CD4-positive, alpha-beta T cell treated with Interferon alpha-2 for 1 hour (primary cell): ENCODE measurements at regions not wholly inside any gene's neighbourhood (a gene's known extent, or its start where the extent isn't known, plus 50 kb on each side); places are given as distances from the start of the nearest gene placed in this dataset.

ENCODE experiments used
- DNase-seq, 2 donors: peaks; one replicate each; pipeline ENCODE4 v3.0.0-alpha.2; 2020 to 2022

DNA sequence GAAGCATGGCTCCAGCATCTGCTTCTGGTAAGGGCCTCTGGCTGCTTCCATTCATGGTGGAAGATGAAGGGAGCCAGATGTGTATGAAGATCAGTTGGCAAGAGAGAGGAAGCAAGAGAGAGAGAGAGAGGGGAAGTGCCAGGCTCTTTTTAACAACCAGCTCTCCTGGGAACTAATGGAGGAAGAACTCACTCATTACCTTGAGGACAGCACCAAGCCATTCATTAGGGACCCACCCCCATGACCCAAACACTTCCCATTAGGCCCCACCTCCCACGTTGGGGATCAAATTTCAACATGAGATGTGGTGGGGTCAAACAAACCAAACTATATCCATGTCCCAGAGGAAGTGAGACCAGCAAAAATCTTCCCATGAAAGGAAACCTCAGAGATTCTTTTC is 124.8 kb upstream of the SIX2 start:
- DNase-seq, result no peak

DNA sequence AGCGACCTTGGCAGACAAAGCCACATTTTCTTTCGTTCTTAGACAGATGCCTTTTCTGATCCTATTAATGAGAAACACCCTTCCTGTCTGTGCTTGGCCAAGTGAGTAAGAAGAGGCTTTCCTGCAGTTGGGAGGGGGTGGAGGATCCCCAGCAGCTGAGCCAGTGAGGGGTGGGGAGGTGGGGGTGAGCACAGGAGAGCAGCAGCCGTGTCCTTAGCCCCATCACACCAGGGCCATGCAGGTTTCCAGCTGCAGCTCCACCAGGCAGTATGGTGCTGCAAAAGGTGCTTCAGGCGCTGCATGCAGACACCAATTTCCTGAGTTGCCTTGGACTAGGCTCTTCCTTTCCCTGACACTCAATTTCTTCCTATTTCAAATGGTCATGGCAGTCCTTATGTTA is 123.3 kb upstream of the SIX2 start:
- no peak for DNase-seq

DNA sequence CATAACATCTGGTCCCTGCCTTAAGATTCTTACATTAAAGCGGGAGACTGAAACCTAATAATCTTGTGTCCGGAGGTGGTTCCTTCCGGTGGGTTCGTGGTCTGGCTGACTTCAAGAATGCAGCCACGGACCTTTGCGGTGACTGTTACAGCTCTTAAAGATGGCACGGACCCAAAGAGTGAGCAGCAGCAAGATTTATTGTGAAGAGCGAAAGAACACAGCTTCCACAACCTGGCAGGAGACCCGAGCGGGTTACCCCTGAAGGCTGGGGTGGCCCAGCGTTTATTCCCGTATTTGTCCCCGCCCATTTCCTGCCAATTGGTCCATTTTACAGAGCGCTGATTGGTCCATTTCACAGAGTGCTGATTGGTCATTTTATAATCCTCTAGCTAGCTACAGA is 122.3 kb upstream of the SIX2 start:
- no peak for DNase-seq

DNA sequence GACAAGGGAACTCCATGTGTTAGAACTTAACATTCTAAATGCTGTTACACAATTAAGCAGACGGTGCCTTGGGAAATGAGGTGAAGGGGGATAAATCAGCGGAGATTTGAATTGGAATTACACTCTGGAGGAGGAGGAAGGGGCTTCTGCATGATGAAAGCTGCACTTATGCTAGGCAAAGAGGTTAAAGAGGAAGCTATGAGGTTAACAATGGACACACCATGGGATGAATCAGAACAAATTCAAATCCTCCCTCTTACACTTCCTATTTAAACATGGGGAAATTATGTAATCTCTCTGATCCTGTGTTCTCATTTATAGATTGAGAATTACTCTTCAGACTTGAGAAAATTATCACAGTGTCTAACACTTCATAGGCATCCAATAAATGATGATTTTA is 121.5 kb upstream of the SIX2 start:
- DNase-seq, result no peak

DNA sequence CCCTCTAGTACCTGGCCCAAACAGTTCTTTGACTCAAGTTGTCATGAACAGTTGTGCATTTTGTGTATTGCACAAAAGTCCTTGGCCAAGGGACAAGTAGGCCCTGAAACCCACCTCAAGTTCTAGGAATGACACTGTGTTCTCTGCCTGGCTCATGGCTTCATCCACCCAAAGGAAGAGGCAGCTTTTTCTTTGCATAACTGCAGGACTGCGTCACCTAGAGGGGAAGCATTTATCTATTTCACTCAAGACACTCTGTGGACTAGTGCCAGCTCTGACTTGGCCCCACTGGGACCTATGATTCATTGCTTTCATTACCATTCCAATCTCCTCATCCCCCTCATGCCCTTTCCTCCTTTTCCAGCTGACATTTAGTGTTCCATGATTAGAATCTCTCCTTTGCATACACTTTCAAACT is 119.3 kb upstream of the SIX2 start:
- no peak for DNase-seq

DNA sequence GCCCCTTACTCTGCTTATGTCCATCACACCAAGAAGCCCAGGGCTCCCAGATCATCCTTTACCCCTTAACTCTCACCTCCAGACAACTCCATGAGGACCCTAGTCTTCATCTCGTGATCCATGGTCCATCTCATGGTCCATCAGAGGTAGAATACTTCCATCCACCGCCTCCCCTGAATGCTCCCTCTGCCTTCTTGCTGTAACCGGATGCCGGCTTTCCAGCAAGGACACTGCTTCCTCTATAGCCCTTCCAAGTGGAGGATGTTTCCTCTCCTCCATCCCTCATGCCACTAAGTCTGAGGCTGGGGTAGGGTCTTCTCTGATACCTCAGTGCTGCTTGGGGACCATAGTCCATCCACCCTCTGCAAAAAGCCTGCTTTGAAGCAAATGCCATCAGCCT is 118.6 kb upstream of the SIX2 start:
- no peak for DNase-seq

DNA sequence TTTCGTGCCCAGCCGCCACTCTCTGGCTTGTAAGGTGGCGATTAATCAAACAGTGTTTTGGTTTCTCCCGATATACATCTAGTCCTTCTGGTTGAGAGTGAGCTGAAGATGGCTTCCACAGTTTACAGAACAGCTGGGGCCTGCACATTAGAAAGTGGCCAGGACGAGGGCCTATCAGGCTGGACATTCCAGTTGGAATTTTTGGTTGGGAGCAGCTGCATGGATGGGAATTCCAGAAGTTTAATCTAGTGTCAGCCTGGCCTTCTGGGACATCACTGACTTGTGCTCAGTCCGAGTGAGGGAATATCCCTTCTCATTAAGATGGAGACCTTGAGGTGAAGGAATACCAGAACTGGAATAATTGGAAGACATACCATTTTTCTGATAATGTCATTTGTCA is 118.1 kb upstream of the SIX2 start:
- no peak for DNase-seq

DNA sequence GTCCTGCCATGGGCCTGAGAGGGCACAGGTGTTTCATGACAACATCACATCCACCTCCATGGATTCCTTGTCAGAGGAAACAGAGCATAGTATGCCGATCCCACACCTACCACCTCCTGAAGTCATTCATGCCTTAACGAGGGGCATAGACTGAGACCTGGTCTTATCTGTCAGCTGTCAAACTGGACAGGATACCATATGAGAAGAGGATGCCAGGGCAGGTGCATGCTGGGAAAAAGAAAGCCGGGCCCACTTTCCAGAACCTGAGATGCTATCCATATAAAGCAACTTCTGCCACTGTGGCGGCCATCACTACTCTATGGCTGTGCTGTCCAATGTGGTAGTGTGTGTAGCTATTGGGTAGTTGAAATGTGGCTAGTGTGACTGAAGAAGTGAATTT is 116.0 kb upstream of the SIX2 start:
- DNase-seq, result no peak

DNA sequence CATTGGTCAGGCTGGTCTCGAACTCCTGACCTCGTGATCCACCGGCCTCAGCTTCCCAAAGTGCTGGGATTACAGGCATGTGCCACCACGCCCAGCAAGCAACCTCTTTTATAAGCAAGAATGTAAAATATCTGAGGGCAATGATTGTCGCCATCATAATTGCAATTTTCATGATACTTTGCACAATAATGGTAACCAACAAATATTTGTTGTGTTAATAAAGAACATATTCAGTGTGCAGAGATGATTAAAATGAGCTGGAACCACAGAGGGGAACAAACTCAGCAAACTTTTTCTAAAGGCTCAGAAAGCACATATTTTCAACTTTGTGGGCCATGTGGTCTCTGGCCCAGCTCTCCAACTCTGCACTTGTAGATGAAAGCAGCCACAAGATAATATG is 115.2 kb upstream of the SIX2 start:
- no peak for DNase-seq

DNA sequence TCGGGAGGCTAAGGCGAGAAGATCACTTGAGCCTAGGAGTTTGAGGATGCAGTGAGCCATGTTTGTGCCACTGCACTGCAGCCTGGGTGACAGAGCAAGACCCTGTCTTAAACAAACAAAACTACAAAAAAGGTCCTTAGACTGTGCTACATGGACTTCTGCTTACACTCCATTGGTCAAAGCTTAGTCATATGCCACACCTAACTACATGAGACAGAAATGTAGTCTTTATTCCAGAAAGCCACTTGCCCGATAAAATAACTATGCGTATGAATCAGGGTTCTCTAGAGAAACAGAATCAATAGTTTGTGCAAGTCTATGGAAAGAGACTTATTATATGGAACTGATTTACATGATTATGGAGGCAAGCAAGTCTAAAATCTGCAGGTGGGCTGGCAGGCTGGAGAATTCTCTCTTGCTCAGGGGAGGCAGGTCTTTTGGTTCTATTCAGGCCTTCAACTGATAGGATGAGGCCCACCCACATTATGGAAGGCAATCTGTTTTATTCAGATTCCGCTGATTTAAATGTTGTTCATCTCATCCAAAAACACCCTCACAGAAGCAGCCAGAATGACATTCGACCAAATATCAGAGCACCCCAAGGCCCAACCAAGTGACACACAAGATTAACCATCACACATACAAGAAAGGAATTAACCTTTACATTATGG is 114.4 kb upstream of the SIX2 start:
- DNase-seq, result no peak

DNA sequence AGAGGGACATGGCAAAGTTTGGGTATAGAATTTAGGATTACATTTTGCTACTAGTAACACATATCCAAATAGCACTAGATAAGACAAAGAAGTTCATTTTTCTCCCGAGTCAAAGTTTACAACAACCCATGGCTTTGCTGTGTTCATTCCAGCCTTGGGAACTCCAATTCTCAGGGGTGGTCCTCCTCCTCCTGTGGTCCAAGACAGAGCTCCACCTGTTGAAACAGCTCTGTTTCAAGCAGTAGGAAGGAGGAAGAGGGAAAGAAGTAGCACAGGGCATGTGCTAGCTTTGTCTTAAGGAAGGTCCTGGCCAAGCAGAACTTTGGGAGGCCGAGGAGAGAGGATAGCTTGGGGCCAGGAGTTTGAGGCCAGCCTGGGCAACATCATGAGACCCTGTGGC is 113.8 kb upstream of the SIX2 start:
- no peak for DNase-seq

DNA sequence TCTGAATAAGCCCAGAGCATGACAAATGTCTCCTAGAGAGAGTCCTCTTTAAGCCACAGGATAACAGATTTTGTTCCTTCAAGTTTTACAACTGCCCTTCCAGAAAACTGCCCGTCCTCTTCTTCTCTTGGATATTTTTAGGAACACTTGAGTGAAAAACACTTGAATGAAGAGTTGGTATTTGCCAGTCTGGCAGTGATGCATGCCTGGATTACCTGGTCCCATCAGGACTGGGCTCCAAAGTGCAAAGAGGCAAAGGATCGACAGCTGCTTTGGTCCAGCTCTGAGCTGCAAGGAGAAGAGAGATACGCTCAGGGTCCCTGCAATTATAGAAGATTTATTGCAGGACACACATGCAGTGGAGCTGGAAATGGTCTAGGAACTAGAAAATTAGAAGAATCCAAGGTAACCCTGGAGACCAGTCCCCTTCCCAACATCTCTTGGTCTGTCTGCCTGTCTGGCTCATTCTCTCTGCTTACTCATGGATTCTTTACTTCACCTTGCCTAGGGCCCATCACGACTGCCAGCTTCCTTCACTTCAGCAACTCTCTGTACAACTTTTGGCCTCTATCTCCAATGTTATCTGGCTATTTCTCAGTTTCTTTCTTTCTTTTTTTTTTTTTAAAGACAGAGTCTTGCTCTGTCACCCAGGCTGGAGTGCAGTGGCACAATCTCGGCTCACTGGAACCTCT is 112.1 kb upstream of the SIX2 start:
- DNase-seq, result no peak

DNA sequence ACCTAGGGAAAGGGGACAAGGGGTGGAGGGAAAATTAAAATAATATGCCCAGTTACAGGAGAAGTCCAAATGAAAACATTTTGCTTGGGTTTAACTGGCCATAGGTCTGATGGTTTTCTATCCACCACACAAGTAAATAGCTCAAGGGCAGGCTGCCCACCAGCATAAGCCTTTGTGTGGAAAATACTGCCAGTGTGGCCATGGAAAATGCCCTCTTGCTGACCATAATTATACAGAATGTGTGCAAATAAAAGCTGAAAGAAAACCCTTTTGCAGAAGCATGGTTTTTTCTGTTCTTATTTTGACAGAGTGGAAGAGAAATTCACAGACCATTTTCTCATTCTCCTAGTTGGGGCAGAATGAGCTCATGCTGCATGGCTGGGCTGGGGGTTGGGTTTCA is 111.3 kb upstream of the SIX2 start:
- no peak for DNase-seq

DNA sequence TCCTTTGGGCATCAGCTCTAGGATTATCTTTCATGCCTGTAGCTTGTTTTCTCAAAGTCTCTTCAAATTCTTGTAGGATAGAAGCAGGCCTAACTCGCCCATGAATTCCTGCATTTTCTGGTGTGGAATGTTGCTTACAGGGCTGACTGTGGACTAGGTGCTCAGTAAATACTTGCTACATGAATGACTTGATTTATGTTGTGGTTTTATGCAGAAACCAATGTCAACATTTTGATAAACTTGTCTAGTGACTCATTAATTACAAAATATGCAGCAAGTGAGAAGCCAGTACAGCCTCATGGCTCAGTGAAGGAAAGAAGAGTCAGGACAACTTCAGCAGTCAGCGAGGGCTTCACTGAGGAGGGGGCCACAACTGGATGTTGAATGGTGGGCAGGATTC is 110.6 kb upstream of the SIX2 start:
- no peak for DNase-seq

DNA sequence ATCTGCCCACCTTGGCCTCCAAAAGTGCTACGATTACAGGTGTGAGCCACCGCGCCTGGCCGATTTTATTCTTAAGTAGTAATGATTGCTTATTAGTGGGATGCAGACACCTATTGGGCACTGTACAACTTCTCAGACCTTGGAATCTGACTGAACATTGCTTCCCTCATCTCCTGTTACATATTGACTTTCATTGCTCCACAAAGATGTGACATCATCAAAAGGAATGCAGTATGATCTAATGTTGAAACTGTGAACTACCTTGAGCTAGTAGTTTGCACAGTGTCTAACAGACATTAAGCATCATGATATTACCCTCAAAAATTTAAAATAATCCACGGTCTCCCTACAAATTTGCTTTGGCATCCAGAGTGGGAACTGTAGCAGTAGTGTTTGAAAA is 109.8 kb upstream of the SIX2 start:
- no peak for DNase-seq

DNA sequence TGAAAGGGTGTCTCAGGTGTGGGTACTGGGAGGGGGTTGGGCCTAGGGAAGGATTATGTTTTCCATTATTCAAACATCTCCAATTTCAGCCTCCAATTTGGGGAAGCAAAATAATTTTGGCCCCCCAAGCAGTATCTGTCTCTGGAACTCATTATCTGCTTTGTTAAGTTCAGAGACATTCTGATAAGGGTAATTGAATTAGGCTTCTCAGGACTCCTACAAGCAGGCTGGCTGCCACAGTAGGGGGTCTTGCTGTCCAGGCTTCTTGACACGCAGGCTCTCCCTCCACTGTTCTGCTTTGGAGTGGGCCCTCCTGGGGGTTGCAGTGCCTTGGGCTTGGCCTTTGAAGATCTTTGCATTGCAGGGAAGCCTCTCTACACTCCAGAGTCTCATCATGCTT is 108.1 kb upstream of the SIX2 start:
- no peak for DNase-seq

DNA sequence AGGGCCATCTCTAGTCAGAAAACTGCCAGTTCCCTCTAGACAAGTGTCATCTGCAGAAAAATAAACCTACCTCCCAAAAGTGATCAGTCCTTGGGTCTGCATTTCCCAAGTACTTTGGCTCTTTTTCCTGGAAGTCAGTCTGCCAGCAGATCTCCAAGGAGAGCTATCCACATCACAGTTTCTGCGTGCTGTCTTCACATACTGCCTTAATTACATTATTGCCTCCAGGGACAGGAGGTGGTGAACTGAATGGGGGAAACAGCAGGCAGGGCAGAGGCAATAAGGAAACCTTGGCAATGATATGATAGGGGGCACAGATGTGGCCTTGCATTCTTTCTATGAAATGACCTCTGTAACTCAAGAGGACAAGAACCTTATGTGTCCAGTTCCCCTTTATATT is 105.9 kb upstream of the SIX2 start:
- no peak for DNase-seq

DNA sequence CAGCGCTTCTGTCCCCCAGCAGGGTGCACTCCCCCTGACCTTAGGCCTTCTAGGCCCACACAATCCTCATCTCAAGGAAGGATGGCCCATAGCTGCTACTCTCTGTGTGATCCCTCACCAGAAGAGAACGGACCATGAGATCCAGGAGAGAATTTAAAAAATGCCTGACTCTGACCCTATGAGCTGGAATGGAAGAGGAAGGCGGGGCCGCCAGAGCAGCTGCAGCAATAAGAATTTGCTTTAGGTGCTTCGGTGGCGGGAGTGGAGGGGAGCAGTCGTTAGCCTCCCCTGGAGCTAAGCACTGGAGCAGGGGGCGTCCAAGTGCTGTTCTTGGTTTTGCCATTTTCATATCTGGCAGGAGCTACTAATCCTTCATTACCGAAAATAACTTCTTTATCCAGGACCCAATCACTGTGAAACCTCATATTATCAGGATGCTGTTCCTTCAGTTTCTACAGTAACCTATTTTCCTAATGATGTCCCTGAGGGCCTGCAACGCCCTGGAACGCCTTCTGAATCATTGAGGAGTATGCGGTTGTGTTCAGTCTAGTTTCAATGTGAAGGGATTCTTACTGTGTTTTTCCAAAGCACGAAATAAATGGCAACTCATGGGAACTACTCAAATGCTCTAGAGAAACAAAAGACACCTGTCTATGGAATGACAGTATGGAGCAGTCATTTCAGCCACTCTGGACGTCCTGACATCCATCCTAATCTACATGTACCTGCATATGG is 105.1 kb upstream of the SIX2 start:
- DNase-seq, result no peak

DNA sequence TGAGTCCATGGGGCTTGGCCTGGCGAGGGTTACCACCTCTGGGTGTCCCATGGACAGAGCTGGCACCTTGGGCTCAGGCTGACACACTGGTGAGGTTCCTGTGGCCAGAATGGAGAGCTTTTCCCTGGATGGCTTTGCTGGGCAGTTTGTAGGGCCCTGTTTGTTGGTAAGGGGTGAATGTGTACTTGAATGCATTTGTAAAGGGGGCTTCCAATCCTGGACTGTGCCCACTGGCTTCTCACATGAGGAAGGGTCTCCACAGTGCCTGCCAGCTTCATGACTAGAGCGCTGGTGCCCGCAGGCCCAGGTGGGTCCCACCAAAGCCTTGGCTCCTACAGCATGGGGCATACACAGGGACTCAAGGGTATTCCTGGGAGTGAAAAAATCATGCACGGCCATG is 103.5 kb upstream of the SIX2 start:
- no peak for DNase-seq

DNA sequence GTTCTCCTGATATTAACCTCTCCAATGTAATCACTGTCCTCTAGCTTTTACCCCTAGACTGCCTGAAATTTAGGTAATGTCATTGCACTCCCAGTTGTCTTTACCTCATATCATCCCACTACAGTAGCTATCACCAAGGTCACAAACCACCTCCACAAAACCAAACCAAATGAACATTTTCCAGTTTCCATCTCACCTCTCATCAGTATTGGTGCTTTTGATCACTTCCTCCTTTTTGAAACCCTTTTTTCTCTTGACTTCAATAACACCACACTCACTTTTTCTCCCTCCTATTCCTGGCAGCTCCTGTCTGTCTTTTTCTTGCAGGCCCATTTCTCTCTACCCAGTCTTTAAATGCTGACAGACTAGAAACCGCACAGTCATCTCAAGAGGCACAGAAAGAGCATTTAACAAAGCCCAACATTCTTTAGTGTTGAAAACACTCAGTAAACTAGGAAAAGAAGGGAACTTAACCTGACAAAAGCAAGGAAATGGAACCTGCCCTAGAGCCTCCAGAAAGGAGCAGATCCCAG is 95.9 kb upstream of the SIX2 start:
- DNase-seq, result no peak

DNA sequence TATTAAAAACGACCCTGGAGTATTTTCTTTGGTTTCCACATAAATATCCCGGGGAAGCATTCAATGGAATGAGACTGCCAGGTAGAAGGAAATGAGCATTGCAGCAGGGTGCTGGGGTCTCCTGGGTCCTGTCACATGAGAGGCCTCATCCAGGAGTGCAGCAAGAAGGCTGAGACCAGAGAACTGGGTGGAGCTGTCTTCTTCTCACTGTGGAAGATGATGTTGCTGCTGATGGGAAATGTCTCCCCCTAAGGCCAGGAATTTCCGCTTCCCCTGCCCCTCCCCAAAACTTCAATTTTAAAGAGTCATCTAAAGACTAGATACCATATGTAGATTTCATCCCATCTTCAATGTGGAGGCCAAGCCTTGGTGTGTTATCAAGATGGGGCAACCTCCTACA is 95.2 kb upstream of the SIX2 start:
- no peak for DNase-seq

DNA sequence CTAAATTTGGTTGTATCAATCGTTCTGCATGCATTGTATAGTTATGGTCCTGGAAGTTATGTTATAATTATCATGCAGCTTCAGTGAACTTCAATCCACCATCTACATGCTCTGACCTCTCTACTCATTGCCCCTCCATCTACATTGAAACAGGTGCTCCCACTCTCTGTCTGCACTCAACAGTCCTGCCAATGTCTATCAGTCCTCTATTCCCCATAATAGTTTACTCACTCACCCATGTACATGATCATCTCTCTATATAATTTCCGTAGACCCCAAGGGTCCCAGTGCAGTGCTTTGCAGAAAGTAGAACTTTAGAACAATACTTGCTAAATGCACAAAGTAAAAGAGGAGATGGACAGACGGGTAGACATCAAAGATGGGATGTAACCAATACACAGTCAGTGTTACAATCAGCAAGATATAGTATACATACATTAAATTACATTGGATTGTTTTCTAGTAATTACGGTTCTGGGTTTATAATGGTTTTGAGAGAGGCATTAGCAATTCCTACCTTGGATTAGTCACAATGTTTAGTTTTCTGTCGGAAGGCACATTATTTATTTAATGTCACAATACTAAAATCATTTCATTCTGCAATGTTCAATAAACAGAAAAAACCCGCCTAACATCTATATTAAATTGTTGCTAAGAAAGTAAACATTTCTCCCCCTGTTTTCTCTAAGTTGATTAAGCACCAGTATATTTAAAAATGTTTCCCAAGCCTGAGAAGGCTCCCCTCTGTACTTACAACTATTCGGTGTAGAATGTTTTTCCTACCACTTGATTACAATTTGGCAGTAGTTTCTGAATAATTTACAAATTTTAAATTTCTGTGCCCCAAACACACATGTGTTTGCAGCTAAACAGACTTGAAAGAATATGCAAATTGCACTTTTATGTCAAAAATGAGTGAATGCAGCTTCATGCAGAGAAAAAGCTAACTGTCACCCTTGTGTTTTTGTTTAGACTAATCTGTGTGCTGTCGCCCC is 94.4 kb upstream of the SIX2 start:
- no peak for DNase-seq

DNA sequence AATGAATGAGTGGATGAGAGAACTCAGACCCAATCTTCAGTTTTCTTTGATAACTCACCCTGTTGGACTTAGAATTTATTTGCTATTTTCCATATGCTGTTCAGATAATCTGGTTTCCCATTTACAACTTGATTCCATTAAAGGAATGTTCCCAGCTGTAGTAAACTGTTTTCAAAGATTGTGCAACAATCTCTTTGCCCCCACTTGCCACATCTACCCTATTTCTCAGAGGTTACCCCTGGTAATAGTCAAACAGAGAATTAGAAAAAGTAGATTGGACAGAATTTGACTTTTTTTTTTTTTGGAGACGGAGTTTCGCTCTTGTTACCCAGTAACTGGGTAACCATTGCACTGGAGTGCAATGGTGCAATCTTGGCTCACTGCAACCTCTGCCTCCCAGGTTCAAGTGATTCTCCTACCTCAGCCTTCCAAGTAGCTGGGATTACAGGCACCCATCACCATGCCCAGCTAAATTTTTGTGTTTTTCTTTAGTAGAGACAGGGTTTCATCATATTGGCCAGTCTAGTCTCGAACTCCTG is 93.4 kb upstream of the SIX2 start:
- DNase-seq, result no peak
